ENCODE measurements at regions not wholly inside any gene's neighbourhood (a gene's known extent, or its start where the extent isn't known, plus 50 kb on each side); places are given as distances from the start of the nearest gene placed in this dataset.

DNA sequence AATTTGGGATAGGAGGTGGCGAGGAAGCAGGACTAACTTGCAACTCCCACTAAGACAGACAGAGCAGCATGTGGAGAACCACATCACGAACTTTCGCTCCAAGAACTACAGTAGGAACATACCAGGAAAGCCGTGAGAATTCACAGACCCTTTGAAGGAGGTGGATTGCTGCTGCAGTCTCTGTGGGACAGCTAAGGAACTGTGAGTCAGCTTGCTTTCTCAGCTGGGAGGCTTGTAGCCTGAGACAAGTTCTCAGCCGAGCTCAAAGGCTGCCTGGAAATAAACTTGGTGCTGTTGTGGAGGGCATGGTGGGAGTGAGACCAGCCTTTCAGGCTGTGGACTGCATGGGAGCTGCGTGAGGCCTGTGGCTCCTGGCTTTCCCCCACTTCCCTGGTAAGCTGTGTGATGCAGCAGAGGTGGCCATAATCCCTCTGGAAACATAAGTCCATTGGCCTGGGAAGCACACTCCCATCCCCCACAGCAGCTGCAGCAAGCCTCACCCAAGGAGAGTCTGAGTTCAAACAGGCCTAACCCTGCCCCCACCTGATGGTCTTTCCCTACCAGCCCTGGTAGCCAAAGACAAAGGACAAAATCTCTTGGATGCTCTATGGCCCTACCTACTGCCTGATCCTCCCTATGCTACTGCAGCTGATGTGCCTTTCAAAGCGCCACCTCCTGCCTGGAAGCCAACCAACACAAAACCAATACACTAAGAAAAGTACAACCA lies 441.1 kb upstream of the HTR2A start:
- TF ChIP-seq GATA3 (IDR thresholded peaks at IDR 0.05; ENCODE audit: low read depth, low read length): no peak
- TF ChIP-seq GATA2 (IDR thresholded peaks at IDR 0.05; ENCODE audit: low read depth, low read length): no peak
